NCI-H446 treated with DMSO at 0.1 percent for 48 hours (cell line): ENCODE measurements at regions not wholly inside any gene's neighbourhood (a gene's known extent, or its start where the extent isn't known, plus 50 kb on each side); places are given as distances from the start of the nearest gene placed in this dataset.
"Not testable (repeated sequence)": the region's sequence is repeated elsewhere in the genome, so short reads cannot be mapped to it uniquely, and the experiment has no call there.

Source experiments
- DNase-seq: peaks from one replicate; lab custom pipeline; 2025; lab: John Stamatoyannopoulos, UW

GRCh38 chr7:85791098-85791497 is 604.2 kb upstream of the SEMA3D start:
- DNase-seq: not testable (repeated sequence)

- no peak for DNase-seq
Measured at GRCh38 chr7:85781606-85782005, 594.8 kb upstream of the SEMA3D start.

GRCh38 chr7:85776691-85777345 is 590.0 kb upstream of the SEMA3D start:
- no peak for DNase-seq

GRCh38 chr7:85775431-85775830 is 588.6 kb upstream of the SEMA3D start:
- no peak for DNase-seq

- DNase-seq: no peak
Measured at GRCh38 chr7:85774986-85775385, 588.1 kb upstream of the SEMA3D start.

- no peak for DNase-seq
Measured at GRCh38 chr7:85773116-85773728, 586.4 kb upstream of the SEMA3D start.

- no peak for DNase-seq
Measured at GRCh38 chr7:85771516-85771915, 584.7 kb upstream of the SEMA3D start.

- no peak for DNase-seq
Measured at GRCh38 chr7:85770332-85770731, 583.5 kb upstream of the SEMA3D start.

GRCh38 chr7:85765698-85766298 is 578.9 kb upstream of the SEMA3D start:
- DNase-seq: no peak

GRCh38 chr7:85764034-85764433 is 577.2 kb upstream of the SEMA3D start:
- DNase-seq: no peak

- DNase-seq: no peak
Measured at GRCh38 chr7:85757348-85757747, 570.5 kb upstream of the SEMA3D start.

GRCh38 chr7:85750454-85750949 is 563.6 kb upstream of the SEMA3D start:
- peak; percentile 9 for DNase-seq

GRCh38 chr7:85749696-85750453 is 563.0 kb upstream of the SEMA3D start:
- DNase-seq: no peak

GRCh38 chr7:85748861-85749260 is 562.0 kb upstream of the SEMA3D start:
- no peak for DNase-seq

GRCh38 chr7:85737426-85737825 is 550.6 kb upstream of the SEMA3D start:
- no peak for DNase-seq

GRCh38 chr7:85736085-85736484 is 549.2 kb upstream of the SEMA3D start:
- no peak for DNase-seq

- DNase-seq: peak; percentile 85
Measured at GRCh38 chr7:85734823-85735222, 548.0 kb upstream of the SEMA3D start.

- no peak for DNase-seq
Measured at GRCh38 chr7:85733169-85733915, 546.5 kb upstream of the SEMA3D start.

GRCh38 chr7:85730012-85730411 is 543.2 kb upstream of the SEMA3D start:
- peak; percentile 19 for DNase-seq

GRCh38 chr7:85725026-85725425 is 538.2 kb upstream of the SEMA3D start:
- DNase-seq: no peak

GRCh38 chr7:85719981-85720953 is 533.4 kb upstream of the SEMA3D start:
- peak; percentile 91 for DNase-seq
